ENCODE measurements at regions not wholly inside any gene's neighbourhood (a gene's known extent, or its start where the extent isn't known, plus 50 kb on each side); places are given as distances from the start of the nearest gene placed in this dataset.

DNA sequence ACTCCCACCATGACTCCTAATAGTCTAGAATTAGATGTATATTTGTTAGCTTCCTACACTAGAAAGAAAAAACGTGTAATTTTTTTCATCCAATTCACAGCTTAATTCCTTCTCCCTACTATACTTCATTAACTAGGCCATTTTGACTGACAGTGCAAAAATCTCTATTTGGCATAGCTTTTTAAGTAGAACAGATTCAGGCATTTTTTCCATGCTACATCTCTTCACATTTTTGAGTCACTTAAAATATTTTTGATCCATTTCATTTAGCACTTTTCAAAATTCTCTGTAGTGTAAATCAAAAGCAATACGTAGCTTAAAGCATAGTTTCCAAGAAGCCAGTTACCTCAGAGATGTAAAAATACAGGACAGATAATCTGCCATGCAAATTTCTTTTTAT lies 391.1 kb upstream of the NPVF start:
- TF ChIP-seq CTCF (IDR thresholded peaks at IDR 0.05) (no peak), POLR2A (IDR thresholded peaks at IDR 0.05) (no peak)
